Stomach (tissue), 4 donors: ENCODE measurements at regions not wholly inside any gene's neighbourhood (a gene's known extent, or its start where the extent isn't known, plus 50 kb on each side); places are given as distances from the start of the nearest gene placed in this dataset.

Source experiments
- CTCF ChIP-seq, 7 experiments: fragments of 450-650 bp in 4 of 7; fragments of 200-600 bp in 3 of 7; sonication (generic) in 3 of 7; IDR thresholded peaks; one replicate each; pipeline ENCODE4 v1.5.1; 2016 to 2019; ENCODE audit warnings: antibody characterized with exemption in 7 of 7, control low read depth in 2 of 7, mild to moderate bottlenecking in 1 of 7
- EP300 ChIP-seq: sonication (generic); formaldehyde crosslinking; IDR thresholded peaks from one replicate; pipeline ENCODE4 v1.6.1; 2017; ENCODE audit warnings: antibody characterized with exemption
- POLR2A ChIP-seq, 4 donors: fragments of 450-650 bp; IDR thresholded peaks; one replicate each; pipeline ENCODE4 v1.6.1; 2016; ENCODE audit warnings: antibody characterized with exemption in 4 of 4, control low read depth in 2 of 4, mild to moderate bottlenecking in 1 of 4, moderate library complexity in 1 of 4
- POLR2AphosphoS5 ChIP-seq, 3 donors: sonication (generic); formaldehyde crosslinking; IDR thresholded peaks; one replicate each; pipeline ENCODE4 v1.6.1; 2016; ENCODE audit warnings: antibody characterized with exemption in 3 of 3

GRCh38 chr2:105538840-105539239 lies 140.0 kb upstream of the FHL2 start:
- TF ChIP-seq CTCF (IDR thresholded peaks at IDR 0.05), result no peak
- TF ChIP-seq POLR2A (IDR thresholded peaks at IDR 0.05), result no peak
- TF ChIP-seq EP300, result no peak
- TF ChIP-seq POLR2AphosphoS5 (IDR thresholded peaks at IDR 0.05), result no peak
